Muscle of leg (tissue), 3 donors: ENCODE measurements at regions not wholly inside any gene's neighbourhood (a gene's known extent, or its start where the extent isn't known, plus 50 kb on each side); places are given as distances from the start of the nearest gene placed in this dataset.

Source experiments
- DNase-seq: peaks from one replicate; pipeline ENCODE4 v3.0.0; 2013
- H3K27ac ChIP-seq: one replicate; pipeline ENCODE4 v1.5.1; 2013; ENCODE audit warnings: mild to moderate bottlenecking, low read length, control low read depth
- H3K27me3 ChIP-seq: one replicate; pipeline ENCODE4 v1.6.1; 2013; ENCODE audit warnings: low read length; ENCODE audit not compliant: control insufficient read depth, insufficient read depth
- H3K36me3 ChIP-seq: one replicate; pipeline ENCODE4 v1.6.1; 2013; ENCODE audit warnings: low read length; ENCODE audit not compliant: control insufficient read depth, insufficient read depth
- H3K4me1 ChIP-seq: one replicate; pipeline ENCODE4 v1.6.1; 2013; ENCODE audit warnings: low read length; ENCODE audit not compliant: control insufficient read depth, insufficient read depth
- H3K4me3 ChIP-seq: one replicate; pipeline ENCODE4 v1.5.1; 2013; ENCODE audit warnings: low read length, control low read depth
- H3K9me3 ChIP-seq: replicated peaks from 2 replicates; pipeline ENCODE4 v1.6.1; 2013; ENCODE audit warnings: low read depth, low read length; ENCODE audit not compliant: control insufficient read depth
- WGBS: methylation state at CpG from one replicate; pipeline ENCODE4 v1.1.5; 2013; ENCODE audit warnings: missing lambda C conversion rate; ENCODE audit not compliant: insufficient coverage; 5-methylcytosine and 5-hydroxymethylcytosine counted together

DNA sequence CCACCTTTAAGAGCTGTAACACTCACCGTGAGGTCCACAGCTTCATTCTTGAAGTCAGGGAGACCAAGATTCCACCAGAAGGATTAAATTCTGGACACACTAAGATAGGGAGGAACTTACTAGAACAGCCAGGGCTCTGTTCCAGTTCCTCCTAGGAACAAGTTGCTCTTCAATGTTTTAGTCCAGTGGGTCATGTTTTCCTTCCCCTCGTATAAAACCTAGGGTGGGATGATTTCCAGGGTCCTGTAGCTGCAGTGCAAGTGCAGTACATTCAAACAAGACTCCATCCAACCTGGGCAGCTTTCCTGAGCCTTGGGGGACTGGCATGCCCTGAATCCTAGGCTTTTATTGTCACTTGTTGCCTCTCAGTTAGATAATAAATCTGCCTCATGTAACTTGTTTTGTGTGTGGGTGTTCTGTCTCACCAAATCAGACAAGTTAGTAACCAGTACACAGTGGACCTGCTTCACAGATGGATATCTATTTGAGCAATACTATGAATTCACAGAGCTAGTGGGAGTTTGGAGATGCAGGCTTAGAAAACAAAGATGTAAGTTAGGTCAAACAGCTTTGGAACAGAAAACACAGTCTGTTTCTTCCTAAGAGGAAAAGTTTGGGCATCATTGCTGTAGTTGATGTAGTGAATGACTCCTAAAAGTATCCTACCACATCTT is 405.6 kb downstream of the GABRG2 start:
- no peaks in the 10 kb centered on the region for H3K36me3 ChIP-seq
- no peaks in the 10 kb centered on the region for H3K27me3 ChIP-seq
- no peak overlapping the region for H3K27ac ChIP-seq
- H3K9me3 ChIP-seq = peaks cover 3% of the 10 kb centered on the region
- no peak overlapping the region for H3K4me3 ChIP-seq
- 83% methylated on average over 1 of the region's 2 CpGs for WGBS
- no peaks in the 10 kb centered on the region for H3K4me1 ChIP-seq
- DNase-seq = peak; percentile 1

- Histone ChIP-seq H3K4me3 (no peak overlapping the region), H3K9me3 (no peaks in the 10 kb centered on the region), H3K4me1 (no peaks in the 10 kb centered on the region), H3K36me3 (no peaks in the 10 kb centered on the region), H3K27me3 (no peaks in the 10 kb centered on the region), H3K27ac (no peak overlapping the region)
- DNase-seq = no peak
These were observed 406.7 kb downstream of the GABRG2 start for GRCh38 chr5:162474239-162474638.

DNA sequence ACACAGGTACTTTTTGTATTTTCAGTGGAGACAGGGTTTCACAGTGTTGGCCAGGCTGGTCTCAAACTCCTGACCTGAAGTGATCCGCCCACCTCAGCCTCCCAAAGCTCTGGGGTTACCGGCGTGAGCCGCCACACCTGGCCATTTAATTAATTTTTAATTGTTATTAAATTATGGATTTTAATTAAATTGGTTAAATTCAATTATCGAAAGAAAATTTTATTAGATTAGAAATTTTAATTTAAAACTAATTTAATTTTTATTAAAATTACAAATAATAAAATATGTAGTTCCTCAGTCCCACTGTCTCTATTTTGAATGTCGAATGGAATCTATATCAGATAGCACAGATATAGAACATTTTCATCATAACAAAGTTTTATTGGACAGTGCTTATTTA is 416.5 kb downstream of the GABRG2 start:
- Histone ChIP-seq H3K27me3 (no peaks in the 10 kb centered on the region), H3K36me3 (no peaks in the 10 kb centered on the region), H3K4me3 (no peak overlapping the region), H3K9me3 (no peaks in the 10 kb centered on the region), H3K27ac (no peak overlapping the region), H3K4me1 (no peaks in the 10 kb centered on the region)
- no CpG with 5 or more reads among the region's 6 CpGs for WGBS
- DNase-seq = no peak

DNA sequence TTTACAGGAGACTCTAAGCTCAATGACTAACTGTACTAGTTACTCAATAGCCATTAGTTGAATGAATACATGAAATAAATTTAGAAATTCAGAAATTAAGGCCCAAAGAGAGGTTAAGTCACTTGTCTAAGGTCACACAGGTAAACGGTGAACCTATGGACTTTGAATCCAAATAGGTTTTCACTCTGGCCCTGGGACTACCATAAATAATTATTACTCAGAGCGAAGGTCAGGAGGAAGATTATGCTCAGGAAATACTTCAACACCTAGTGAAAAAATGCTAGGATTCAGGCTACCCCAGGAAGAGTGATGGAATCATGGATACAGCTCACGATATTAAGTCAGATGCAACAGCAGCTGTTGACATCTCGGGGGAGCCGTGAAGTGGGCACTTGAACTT is 417.4 kb downstream of the GABRG2 start:
- H3K27me3 ChIP-seq = no peaks in the 10 kb centered on the region
- H3K4me3 ChIP-seq = no peak overlapping the region
- no peak overlapping the region for H3K27ac ChIP-seq
- 92% methylated on average over 2 of the region's 5 CpGs for WGBS
- DNase-seq = no peak
- H3K9me3 ChIP-seq = no peaks in the 10 kb centered on the region
- H3K4me1 ChIP-seq = no peaks in the 10 kb centered on the region
- H3K36me3 ChIP-seq = no peaks in the 10 kb centered on the region

GRCh38 chr5:162485666-162486292 is 418.2 kb downstream of the GABRG2 start:
- 38% methylated on average over 6 of the region's 8 CpGs for WGBS
- peak overlapping the region; percentile 3 for H3K27ac ChIP-seq
- H3K4me3 ChIP-seq = no peak overlapping the region
- H3K9me3 ChIP-seq = no peaks in the 10 kb centered on the region
- no peaks in the 10 kb centered on the region for H3K4me1 ChIP-seq
- H3K27me3 ChIP-seq = no peaks in the 10 kb centered on the region
- DNase-seq = peak; percentile 14
- no peaks in the 10 kb centered on the region for H3K36me3 ChIP-seq

DNA sequence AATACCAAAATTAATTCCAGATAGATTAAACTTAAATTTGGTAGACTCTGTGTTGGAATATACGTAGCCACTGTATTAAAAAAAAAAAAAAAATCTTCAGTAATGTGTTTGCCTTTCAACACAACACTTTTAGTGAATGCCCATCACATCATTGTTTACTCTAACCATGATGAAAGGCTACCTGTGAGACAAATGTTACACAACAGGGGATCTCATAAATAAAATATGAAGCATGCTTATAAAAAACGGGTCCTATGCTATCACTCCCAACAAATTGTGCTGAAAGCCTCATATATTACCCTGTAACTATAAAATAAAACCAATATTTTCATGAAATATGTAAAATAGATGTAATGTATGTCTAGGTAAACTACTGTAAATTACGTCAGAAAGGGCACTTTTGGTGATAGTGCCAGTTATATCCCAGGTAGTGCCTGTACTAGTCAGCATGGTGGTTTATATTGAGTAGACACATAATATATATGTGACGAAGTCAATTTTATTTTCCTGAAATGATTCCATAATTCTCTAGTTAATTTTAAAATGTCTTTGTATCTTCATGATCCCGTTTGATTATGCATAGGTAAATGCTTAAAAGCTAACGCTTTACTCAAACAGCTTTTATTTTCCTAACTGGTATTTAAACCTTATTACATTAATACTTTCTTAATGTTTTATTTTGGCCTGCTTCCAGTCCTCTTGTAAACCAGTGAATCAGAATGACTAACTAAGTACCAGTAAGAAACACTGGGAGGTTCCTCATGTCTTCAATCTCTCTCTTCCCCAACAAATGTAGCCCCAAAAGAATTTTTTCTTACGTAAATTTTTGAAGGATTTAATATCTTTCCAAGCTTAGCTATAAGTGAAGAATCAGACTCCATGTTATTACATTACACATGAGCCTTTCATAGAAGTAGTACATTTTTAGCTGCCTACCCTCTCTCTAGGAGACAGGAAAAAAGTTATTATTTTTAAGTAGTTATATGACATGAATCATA is 420.3 kb downstream of the GABRG2 start:
- WGBS = no CpG with 5 or more reads among the region's 7 CpGs
- DNase-seq = no peak
- no peak overlapping the region for H3K27ac ChIP-seq
- H3K4me3 ChIP-seq = no peak overlapping the region
- H3K27me3 ChIP-seq = no peaks in the 10 kb centered on the region
- H3K9me3 ChIP-seq = no peaks in the 10 kb centered on the region
- H3K4me1 ChIP-seq = no peaks in the 10 kb centered on the region
- no peaks in the 10 kb centered on the region for H3K36me3 ChIP-seq

- H3K4me1 ChIP-seq = no peaks in the 10 kb centered on the region
- H3K36me3 ChIP-seq = no peaks in the 10 kb centered on the region
- no peaks in the 10 kb centered on the region for H3K9me3 ChIP-seq
- DNase-seq = no peak
- no peak overlapping the region for H3K4me3 ChIP-seq
- H3K27me3 ChIP-seq = no peaks in the 10 kb centered on the region
- H3K27ac ChIP-seq = no peak overlapping the region
- no CpG with 5 or more reads among the region's 5 CpGs for WGBS
These were observed 428.7 kb downstream of the GABRG2 start for GRCh38 chr5:162496100-162496808.

DNA sequence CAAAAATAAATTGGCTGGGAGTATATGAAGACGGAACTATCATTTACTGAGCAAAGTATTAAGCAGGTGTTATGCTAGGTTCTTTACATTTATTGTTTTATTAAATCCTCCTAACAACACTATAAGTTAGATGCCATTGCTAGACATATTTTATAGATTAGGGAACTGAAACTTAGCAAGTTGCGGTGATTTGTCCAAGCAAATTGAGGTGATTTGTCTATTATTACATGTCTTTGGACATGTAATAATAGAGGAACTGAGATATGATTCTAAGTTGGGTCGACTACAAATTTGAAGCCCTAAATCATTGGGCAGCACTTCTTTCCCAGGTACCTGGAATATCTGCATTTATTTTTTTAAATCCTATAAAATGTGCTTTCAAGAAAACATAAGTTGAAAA is 429.9 kb downstream of the GABRG2 start:
- DNase-seq = no peak
- H3K9me3 ChIP-seq = no peaks in the 10 kb centered on the region
- H3K27ac ChIP-seq = no peak overlapping the region
- H3K36me3 ChIP-seq = no peaks in the 10 kb centered on the region
- no peaks in the 10 kb centered on the region for H3K4me1 ChIP-seq
- WGBS = 100% methylated on average over 1 of the region's 3 CpGs
- no peaks in the 10 kb centered on the region for H3K27me3 ChIP-seq
- H3K4me3 ChIP-seq = no peak overlapping the region

DNA sequence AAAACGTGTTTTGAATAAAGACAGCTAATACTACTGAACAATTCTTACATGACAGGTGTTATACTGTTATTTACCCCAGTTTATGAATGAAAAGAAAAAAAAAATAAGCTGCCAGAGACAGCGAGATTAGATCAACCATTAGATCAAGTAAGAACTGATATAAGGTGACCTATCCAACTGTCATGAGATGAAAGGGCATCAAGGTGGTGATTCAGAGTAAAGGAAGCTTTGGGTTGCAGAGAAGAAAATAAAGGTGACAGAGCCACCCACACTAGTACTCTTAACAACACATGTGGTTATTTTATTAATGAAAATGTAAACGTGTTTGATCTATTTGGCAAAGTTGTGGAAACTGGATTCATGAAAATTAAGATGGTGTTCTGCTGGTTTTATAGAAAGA is 435.2 kb downstream of the GABRG2 start:
- H3K9me3 ChIP-seq = peaks cover 2% of the 10 kb centered on the region
- H3K4me1 ChIP-seq = no peaks in the 10 kb centered on the region
- H3K4me3 ChIP-seq = no peak overlapping the region
- no peak for DNase-seq
- WGBS = no CpG with 5 or more reads among the region's 3 CpGs
- no peak overlapping the region for H3K27ac ChIP-seq
- H3K36me3 ChIP-seq = no peaks in the 10 kb centered on the region
- H3K27me3 ChIP-seq = no peaks in the 10 kb centered on the region

GRCh38 chr5:162503796-162504195 is 436.2 kb downstream of the GABRG2 start:
- peak; percentile 5 for DNase-seq
- H3K36me3 ChIP-seq = no peaks in the 10 kb centered on the region
- H3K27ac ChIP-seq = no peak overlapping the region
- 87% methylated on average over 2 of the region's 3 CpGs for WGBS
- H3K9me3 ChIP-seq = peaks cover 2% of the 10 kb centered on the region
- H3K4me1 ChIP-seq = no peaks in the 10 kb centered on the region
- H3K27me3 ChIP-seq = no peaks in the 10 kb centered on the region
- H3K4me3 ChIP-seq = no peak overlapping the region
